Endothelial cell of umbilical vein (primary cell): ENCODE measurements at regions not wholly inside any gene's neighbourhood (a gene's known extent, or its start where the extent isn't known, plus 50 kb on each side); places are given as distances from the start of the nearest gene placed in this dataset.

ENCODE experiments used
- BruUV-seq: library from RNA; stranded (reverse); fragments of 400-500 nt; replicated peaks from 2 replicates; lab custom pipeline; 2021; lab: Mats Ljungman, UMichigan
- CTCF ChIA-PET: fragments of 300-600, 350-600 bp; sonication (Branson Sonifier 250); formaldehyde crosslinking; loops from one replicate; lab custom pipeline; 2021; ENCODE audit warnings: antibody characterized with exemption, inconsistent platforms; lab: Charles Lee
- POLR2A ChIA-PET: fragments of 300-600, 350-600 bp; sonication (Branson Sonifier 250); formaldehyde crosslinking; loops from one replicate; lab custom pipeline; 2021; ENCODE audit warnings: antibody characterized with exemption, inconsistent platforms; lab: Charles Lee
- DNase-seq: peaks from one replicate; pipeline ENCODE4 v3.0.0-alpha.2; 2011; ENCODE audit warnings: low read depth, low spot score
- FAIRE-seq: peaks from 2 replicates; lab custom pipeline; 2011; peaks lifted over from hg19 to GRCh38; lab: Jason Lieb, UNC
- H2AFZ ChIP-seq: 2 replicates; pipeline ENCODE4 v1.6.0; 2012; ENCODE audit warnings: low read depth, low read length, control low read depth, inconsistent platforms
- H3K27ac ChIP-seq: 2 replicates; pipeline ENCODE4 v1.5.1; 2011; ENCODE audit warnings: low read depth, mild to moderate bottlenecking, control low read depth, low read length, moderate library complexity; ENCODE audit not compliant: insufficient read depth
- H3K27me3 ChIP-seq, 2 experiments: 2 replicates each; pipeline versions ENCODE4 v1.6.0 to v1.6.1; 2011; ENCODE audit warnings: low read length in 2 of 2, mixed read lengths in 1 of 2; ENCODE audit not compliant: control insufficient read depth in 2 of 2, insufficient read depth in 2 of 2
- H3K36me3 ChIP-seq, 2 experiments: 2 replicates in 1 of 2; 3 replicates in 1 of 2; pipeline ENCODE4 v1.5.1; 2011; ENCODE audit warnings: low read length in 2 of 2, mild to moderate bottlenecking in 1 of 2, moderate library complexity in 1 of 2; ENCODE audit not compliant: control insufficient read depth in 2 of 2, insufficient read depth in 2 of 2; ENCODE audit errors: extremely low read depth in 1 of 2
- H3K4me1 ChIP-seq: 3 replicates; pipeline ENCODE4 v1.5.1; 2011; ENCODE audit warnings: mild to moderate bottlenecking, low read length; ENCODE audit not compliant: control insufficient read depth, insufficient read depth; ENCODE audit errors: extremely low read depth
- H3K4me2 ChIP-seq: 2 replicates; pipeline ENCODE4 v1.6.1; 2011; ENCODE audit warnings: low read length, control low read depth, mixed read lengths; ENCODE audit not compliant: insufficient read depth
- H3K4me3 ChIP-seq, 3 experiments: fragments of 200-600 bp in 1 of 3; sonication (generic), shearing (Covaris generic) in 1 of 3; replicated peaks in 1 of 3; 2 replicates each; pipeline ENCODE4 v1.5.1; 2011 to 2016; ENCODE audit warnings: control low read depth in 3 of 3, low read length in 3 of 3, mild to moderate bottlenecking in 2 of 3, inconsistent platforms in 1 of 3, low read depth in 1 of 3, moderate library complexity in 1 of 3; ENCODE audit not compliant: insufficient read depth in 1 of 3
- H3K79me2 ChIP-seq: 2 replicates; pipeline ENCODE4 v1.6.0; 2012; ENCODE audit warnings: low read length, inconsistent platforms; ENCODE audit not compliant: control insufficient read depth, insufficient read depth
- H3K9ac ChIP-seq: replicated peaks from 2 replicates; pipeline ENCODE3; 2011; ENCODE audit warnings: low read length, control low read depth; ENCODE audit not compliant: insufficient read depth; ENCODE audit errors: extremely low read depth
- H3K9me1 ChIP-seq: replicated peaks from 3 replicates; pipeline ENCODE4 v1.6.0; 2011; ENCODE audit warnings: mild to moderate bottlenecking, low read length; ENCODE audit not compliant: control insufficient read depth, insufficient read depth; ENCODE audit errors: extremely low read depth
- H3K9me3 ChIP-seq: replicated peaks from 2 replicates; pipeline ENCODE4 v1.5.1; 2012; ENCODE audit warnings: low read length, inconsistent platforms; ENCODE audit not compliant: control insufficient read depth, insufficient read depth
- H4K20me1 ChIP-seq: replicated peaks from 2 replicates; pipeline ENCODE3; 2011; ENCODE audit warnings: mild to moderate bottlenecking, low read length; ENCODE audit not compliant: control insufficient read depth, insufficient read depth; ENCODE audit errors: extremely low read depth
- EZH2 ChIP-seq: IDR thresholded peaks from 2 replicates; pipeline ENCODE4 v1.6.1; 2012; ENCODE audit warnings: borderline replicate concordance, low read depth, mild to moderate bottlenecking, moderate library complexity, low read length, inconsistent platforms; ENCODE audit not compliant: severe bottlenecking
- FOS ChIP-seq: IDR thresholded peaks from 2 replicates; pipeline ENCODE4 v1.6.1; 2011; ENCODE audit warnings: mild to moderate bottlenecking, low read length, moderate library complexity, borderline replicate concordance; ENCODE audit not compliant: insufficient read depth
- GATA2 ChIP-seq: IDR thresholded peaks from 2 replicates; pipeline ENCODE4 v1.7.0; 2011; ENCODE audit warnings: low read depth, mild to moderate bottlenecking, moderate library complexity, mixed read lengths, low read length; ENCODE audit not compliant: insufficient read length, insufficient read depth
- JUN ChIP-seq: IDR thresholded peaks from 2 replicates; pipeline ENCODE4 v1.6.1; 2011; ENCODE audit warnings: borderline replicate concordance, low read depth; ENCODE audit not compliant: insufficient read length, insufficient read depth
- MYC ChIP-seq: IDR thresholded peaks from one replicate; pipeline ENCODE4 v1.6.1; 2011; ENCODE audit warnings: mild to moderate bottlenecking, low read depth, low read length
- POLR2A ChIP-seq: IDR thresholded peaks from 2 replicates; pipeline ENCODE4 v1.6.1; 2012; ENCODE audit warnings: low read depth, mild to moderate bottlenecking, control low read depth, low read length
- POLR2AphosphoS5 ChIP-seq: IDR thresholded peaks from 2 replicates; pipeline ENCODE4 v1.6.1; 2012; ENCODE audit warnings: low read depth, mild to moderate bottlenecking, control low read depth, low read length, moderate library complexity; ENCODE audit not compliant: insufficient read depth
- dilution Hi-C: fragments of 300-500 bp; cut with MboI; formaldehyde crosslinking; loops from one replicate; pipeline ENCODE4 v1.15.0; 2019; ENCODE audit warnings: low sequenced_read_pairs; ENCODE audit not compliant: extremely low pct_ligation_motif_present
- intact Hi-C: fragments of 100-400 bp; cut with micrococcal nuclease; formaldehyde crosslinking; loops from one replicate; pipeline ENCODE4 v1.10.0; 2022
- TF ChIP-seq, protein P1 (sequence below): IDR thresholded peaks from 2 replicates; pipeline ENCODE4 v1.6.1; 2011; ENCODE audit not compliant: insufficient read depth, insufficient read length
- TF ChIP-seq, protein P2 (sequence below), 2 donors: IDR thresholded peaks; 1 replicate in 1 of 2; 2 replicates in 1 of 2; pipeline ENCODE4 v1.5.1; 2011; ENCODE audit warnings: low read length in 2 of 2, mild to moderate bottlenecking in 2 of 2, moderate library complexity in 2 of 2, control low read depth in 1 of 2, inconsistent platforms in 1 of 2, low read depth in 1 of 2; ENCODE audit not compliant: insufficient read depth in 1 of 2; ENCODE audit errors: extremely low read depth in 1 of 2

DNA sequence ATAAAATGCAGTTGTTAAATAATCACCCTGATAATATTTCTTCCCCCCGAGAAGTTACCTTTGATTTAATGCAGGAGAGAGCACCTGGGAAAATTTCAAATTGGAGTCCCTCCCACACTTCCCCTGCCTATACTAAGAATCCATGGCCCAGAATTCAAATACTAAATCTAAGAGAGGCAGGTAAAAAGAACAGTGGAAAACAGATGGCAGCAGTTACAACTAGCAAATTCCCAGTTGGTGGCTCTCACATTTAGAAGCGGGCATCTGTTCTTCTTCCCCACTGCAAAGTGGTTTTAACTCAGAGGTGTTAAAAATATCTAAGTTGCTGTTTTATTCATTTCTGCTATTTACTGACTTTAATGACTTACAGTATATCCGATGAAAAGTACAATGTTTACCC is 210.4 kb upstream of the ELAVL2 start:
- no peak overlapping the region for H2AFZ ChIP-seq
- dilution Hi-C loops (no loop called here), intact Hi-C loops (no loop called here)
- no peaks in the 10 kb centered on the region for H4K20me1 ChIP-seq
- no peaks in the 10 kb centered on the region for H3K4me1 ChIP-seq
- DNase-seq (no peak), FAIRE-seq (no peak)
- POLR2A ChIA-PET, result no interaction called here
- no peak overlapping the region for H3K27ac ChIP-seq
- peaks cover 7% of the 10 kb centered on the region for H3K9me3 ChIP-seq
- no peak overlapping the region for H3K9ac ChIP-seq
- H3K36me3 ChIP-seq, result no peaks in the 10 kb centered on the region
- TF ChIP-seq FOS (no peak), MYC (no peak), POLR2AphosphoS5 (no peak), JUN (no peak), EZH2 (no peak), GATA2 (no peak), POLR2A (no peak)
- TF ChIP-seq, protein P1, sequence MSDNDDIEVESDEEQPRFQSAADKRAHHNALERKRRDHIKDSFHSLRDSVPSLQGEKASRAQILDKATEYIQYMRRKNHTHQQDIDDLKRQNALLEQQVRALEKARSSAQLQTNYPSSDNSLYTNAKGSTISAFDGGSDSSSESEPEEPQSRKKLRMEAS, result no peak
- TF ChIP-seq, protein P2, sequence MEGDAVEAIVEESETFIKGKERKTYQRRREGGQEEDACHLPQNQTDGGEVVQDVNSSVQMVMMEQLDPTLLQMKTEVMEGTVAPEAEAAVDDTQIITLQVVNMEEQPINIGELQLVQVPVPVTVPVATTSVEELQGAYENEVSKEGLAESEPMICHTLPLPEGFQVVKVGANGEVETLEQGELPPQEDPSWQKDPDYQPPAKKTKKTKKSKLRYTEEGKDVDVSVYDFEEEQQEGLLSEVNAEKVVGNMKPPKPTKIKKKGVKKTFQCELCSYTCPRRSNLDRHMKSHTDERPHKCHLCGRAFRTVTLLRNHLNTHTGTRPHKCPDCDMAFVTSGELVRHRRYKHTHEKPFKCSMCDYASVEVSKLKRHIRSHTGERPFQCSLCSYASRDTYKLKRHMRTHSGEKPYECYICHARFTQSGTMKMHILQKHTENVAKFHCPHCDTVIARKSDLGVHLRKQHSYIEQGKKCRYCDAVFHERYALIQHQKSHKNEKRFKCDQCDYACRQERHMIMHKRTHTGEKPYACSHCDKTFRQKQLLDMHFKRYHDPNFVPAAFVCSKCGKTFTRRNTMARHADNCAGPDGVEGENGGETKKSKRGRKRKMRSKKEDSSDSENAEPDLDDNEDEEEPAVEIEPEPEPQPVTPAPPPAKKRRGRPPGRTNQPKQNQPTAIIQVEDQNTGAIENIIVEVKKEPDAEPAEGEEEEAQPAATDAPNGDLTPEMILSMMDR (IDR thresholded peaks at IDR 0.05; ENCODE audit: extremely low read depth in 1 of 2, insufficient read depth in 1 of 2, low read depth in 1 of 2, low read length in 2 of 2), result no peak
- CTCF ChIA-PET, result no interaction called here
- BruUV-seq, result no TSS peak
- H3K4me2 ChIP-seq, result no peak overlapping the region
- no peaks in the 10 kb centered on the region for H3K27me3 ChIP-seq
- no peaks in the 10 kb centered on the region for H3K9me1 ChIP-seq
- H3K79me2 ChIP-seq, result no peaks in the 10 kb centered on the region
- no peak overlapping the region for H3K4me3 ChIP-seq
